GM12873 (cell line): ENCODE measurements at regions not wholly inside any gene's neighbourhood (a gene's known extent, or its start where the extent isn't known, plus 50 kb on each side); places are given as distances from the start of the nearest gene placed in this dataset.

Experiments used
- CTCF ChIP-seq: IDR thresholded peaks from 2 replicates; pipeline ENCODE4 v1.5.1; 2012; ENCODE audit warnings: low read depth, mild to moderate bottlenecking, moderate library complexity, low read length, control low read depth; ENCODE audit not compliant: insufficient read depth; ENCODE audit errors: missing control alignments

- TF ChIP-seq CTCF, result no peak
These were observed 288.9 kb upstream of the C16orf82 start for GRCh38 chr16:26777821-26778220.

GRCh38 chr16:26787924-26788323, 278.8 kb upstream of the C16orf82 start:
- no peak for TF ChIP-seq CTCF

- no peak for TF ChIP-seq CTCF
These were observed 275.6 kb upstream of the C16orf82 start for GRCh38 chr16:26791169-26791568.

- TF ChIP-seq CTCF, result peak; percentile 55
These were observed 271.5 kb upstream of the C16orf82 start for GRCh38 chr16:26795184-26795583.

- TF ChIP-seq CTCF, result no peak
These were observed 265.1 kb upstream of the C16orf82 start for GRCh38 chr16:26801628-26802027.

GRCh38 chr16:26802440-26802839, 264.3 kb upstream of the C16orf82 start:
- TF ChIP-seq CTCF, result no peak

- no peak for TF ChIP-seq CTCF
These were observed 263.8 kb upstream of the C16orf82 start for GRCh38 chr16:26802965-26803364.
